Caki2 (cell line): ENCODE measurements at regions not wholly inside any gene's neighbourhood (a gene's known extent, or its start where the extent isn't known, plus 50 kb on each side); places are given as distances from the start of the nearest gene placed in this dataset.
"Not testable (repeated sequence)": the region's sequence is repeated elsewhere in the genome, so short reads cannot be mapped to it uniquely, and the experiment has no call there.

Experiments
- DNase-seq: peaks from one replicate; pipeline ENCODE4 v3.0.0-alpha.2; 2015; ENCODE audit warnings: low read depth
- in situ Hi-C: cut with HindIII; loops from 2 replicates; pipeline ENCODE4 v1.10.0; 2016; ENCODE audit warnings: low sequenced_read_pairs, low pct_unique_long_range_greater_than_20kb, mixed read lengths

GRCh38 chrX:91257388-91257787 is 177.3 kb upstream of the PABPC5 start:
- in situ Hi-C loops = no loop called here
- DNase-seq = no peak

GRCh38 chrX:91279479-91279878 is 155.2 kb upstream of the PABPC5 start:
- in situ Hi-C loops = no loop called here

GRCh38 chrX:91311969-91312368 is 122.7 kb upstream of the PABPC5 start:
- DNase-seq = no peak
- in situ Hi-C loops = no loop called here

More at GRCh38 chrX:91279479-91279878, 155.2 kb upstream of the PABPC5 start:
- no peak for DNase-seq

GRCh38 chrX:91318870-91319269 is 115.8 kb upstream of the PABPC5 start:
- in situ Hi-C loops, DNase-seq: not testable (repeated sequence)

GRCh38 chrX:91331476-91331875 is 103.2 kb upstream of the PABPC5 start:
- peak; percentile 0 for DNase-seq
- in situ Hi-C loops = no loop called here
